Epithelial cell of proximal tubule (primary cell): ENCODE measurements at regions not wholly inside any gene's neighbourhood (a gene's known extent, or its start where the extent isn't known, plus 50 kb on each side); places are given as distances from the start of the nearest gene placed in this dataset.

ENCODE experiments used
- DNase-seq: peaks from one replicate; pipeline ENCODE4 v3.0.0-alpha.2; 2011; ENCODE audit warnings: low read depth
- H3K4me3 ChIP-seq: 2 replicates; pipeline ENCODE4 v1.5.1; 2011; ENCODE audit warnings: low read depth, mild to moderate bottlenecking, low read length
- CTCF ChIP-seq: conservative IDR thresholded peaks from 2 replicates; pipeline ENCODE4 v1.5.1; 2012; ENCODE audit warnings: low read depth, mild to moderate bottlenecking, low read length

GRCh38 chr10:18860631-18861240, 187.9 kb upstream of the MALRD1 start:
- no peak for DNase-seq
- TF ChIP-seq CTCF, result no peak
- H3K4me3 ChIP-seq, result no peak overlapping the region

- TF ChIP-seq CTCF, result no peak
- no peak for DNase-seq
- no peak overlapping the region for H3K4me3 ChIP-seq
Observed at GRCh38 chr10:18861382-18861781, 187.2 kb upstream of the MALRD1 start.

GRCh38 chr10:18866852-18867251, 181.7 kb upstream of the MALRD1 start:
- TF ChIP-seq CTCF, result no peak
- H3K4me3 ChIP-seq, result no peak overlapping the region
- no peak for DNase-seq

GRCh38 chr10:18868919-18869318, 179.7 kb upstream of the MALRD1 start:
- no peak for DNase-seq
- TF ChIP-seq CTCF, result no peak
- no peak overlapping the region for H3K4me3 ChIP-seq

- no peak for TF ChIP-seq CTCF
- H3K4me3 ChIP-seq, result no peak overlapping the region
- no peak for DNase-seq
Observed at GRCh38 chr10:18875477-18875876, 173.1 kb upstream of the MALRD1 start.

- no peak for TF ChIP-seq CTCF
- DNase-seq, result no peak
- H3K4me3 ChIP-seq, result no peak overlapping the region
Observed at GRCh38 chr10:18879284-18879683, 169.3 kb upstream of the MALRD1 start.

- DNase-seq, result no peak
- H3K4me3 ChIP-seq, result no peak overlapping the region
- TF ChIP-seq CTCF, result no peak
Observed at GRCh38 chr10:18880530-18880929, 168.1 kb upstream of the MALRD1 start.
